Naive thymus-derived CD4-positive, alpha-beta T cell (primary cell): ENCODE measurements at regions not wholly inside any gene's neighbourhood (a gene's known extent, or its start where the extent isn't known, plus 50 kb on each side); places are given as distances from the start of the nearest gene placed in this dataset.
"Not testable (repeated sequence)": the region's sequence is repeated elsewhere in the genome, so short reads cannot be mapped to it uniquely, and the experiment has no call there.

Experiments
- ATAC-seq: fragments of 150-1000 bp; cut with Tn5 transposase; 2 replicates; pipeline ENCODE4 v1.10.0; 2021; ENCODE audit warnings: mild to moderate bottlenecking, moderate library complexity
- CTCF ChIA-PET: fragments of 350-600 bp; sonication (Branson Sonifier 250); formaldehyde crosslinking; loops from one replicate; lab custom pipeline; 2021; ENCODE audit warnings: antibody characterized with exemption; lab: Charles Lee
- POLR2A ChIA-PET: fragments of 350-600 bp; sonication (Branson Sonifier 250); formaldehyde crosslinking; loops from one replicate; lab custom pipeline; 2021; ENCODE audit warnings: antibody characterized with exemption, inconsistent platforms; lab: Charles Lee
- DNase-seq, 9 donors: peaks; one replicate each; pipeline versions ENCODE4 v3.0.0 to v3.0.0-alpha.2; 2020 to 2022; ENCODE audit warnings: mixed read lengths in 1 of 9
- H3K27ac ChIP-seq: one replicate; pipeline ENCODE4 v1.7.0; 2013; ENCODE audit warnings: mild to moderate bottlenecking, low read depth, low read length, moderate library complexity
- H3K27me3 ChIP-seq, 2 donors: one replicate each; pipeline ENCODE4 v1.7.0; 2013; ENCODE audit warnings: low read length in 2 of 2, mild to moderate bottlenecking in 2 of 2, moderate library complexity in 2 of 2; ENCODE audit not compliant: control insufficient read depth in 2 of 2, insufficient read depth in 2 of 2
- H3K36me3 ChIP-seq, 3 experiments: 1 replicate in 2 of 3; 2 replicates in 1 of 3; pipeline ENCODE4 v1.7.0; 2013; ENCODE audit warnings: low read length in 3 of 3, mild to moderate bottlenecking in 3 of 3, moderate library complexity in 1 of 3; ENCODE audit not compliant: insufficient read depth in 3 of 3, control insufficient read depth in 2 of 3
- H3K4me1 ChIP-seq, 2 donors: one replicate each; pipeline ENCODE4 v1.7.0; 2013; ENCODE audit warnings: low read length in 2 of 2, mild to moderate bottlenecking in 2 of 2, moderate library complexity in 1 of 2; ENCODE audit not compliant: control insufficient read depth in 2 of 2, insufficient read depth in 2 of 2
- H3K4me3 ChIP-seq: 2 replicates; pipeline ENCODE4 v1.7.0; 2013; ENCODE audit warnings: mild to moderate bottlenecking, low read length
- H3K9me3 ChIP-seq, 3 experiments: 1 replicate in 2 of 3; 2 replicates in 1 of 3; pipeline ENCODE4 v1.7.0; 2013; ENCODE audit warnings: low read length in 3 of 3; ENCODE audit not compliant: control insufficient read depth in 2 of 3
- H3K27ac Mint-ChIP-seq, 9 donors: one replicate each; pipeline ENCODE4 v1.8.0; 2020 to 2022; ENCODE audit warnings: mixed read lengths in 9 of 9, mild to moderate bottlenecking in 8 of 9, moderate library complexity in 5 of 9, inconsistent platforms in 2 of 9
- H3K27me3 Mint-ChIP-seq, 5 donors: one replicate each; pipeline ENCODE4 v1.8.0; 2021 to 2022; ENCODE audit warnings: mixed read lengths in 5 of 5, mild to moderate bottlenecking in 1 of 5
- H3K36me3 Mint-ChIP-seq, 5 donors: one replicate each; pipeline ENCODE4 v1.8.0; 2020 to 2022; ENCODE audit warnings: mixed read lengths in 5 of 5, mild to moderate bottlenecking in 3 of 5, inconsistent platforms in 1 of 5
- H3K4me1 Mint-ChIP-seq, 7 donors: one replicate each; pipeline ENCODE4 v1.8.0; 2020 to 2022; ENCODE audit warnings: mixed read lengths in 7 of 7, mild to moderate bottlenecking in 3 of 7, inconsistent platforms in 1 of 7
- H3K4me3 Mint-ChIP-seq, 10 donors: one replicate each; pipeline ENCODE4 v1.8.0; 2020 to 2022; ENCODE audit warnings: mild to moderate bottlenecking in 10 of 10, mixed read lengths in 10 of 10, moderate library complexity in 6 of 10, inconsistent platforms in 2 of 10
- H3K9me3 Mint-ChIP-seq, 11 donors: one replicate each; pipeline ENCODE4 v1.8.0; 2020 to 2022; ENCODE audit warnings: mixed read lengths in 11 of 11, mild to moderate bottlenecking in 4 of 11, inconsistent platforms in 1 of 11, moderate library complexity in 1 of 11
- intact Hi-C, 2 donors: fragments of 100-400 bp; cut with micrococcal nuclease; formaldehyde crosslinking; loops; one replicate each; pipeline ENCODE4 v1.15.1; 2023

DNA sequence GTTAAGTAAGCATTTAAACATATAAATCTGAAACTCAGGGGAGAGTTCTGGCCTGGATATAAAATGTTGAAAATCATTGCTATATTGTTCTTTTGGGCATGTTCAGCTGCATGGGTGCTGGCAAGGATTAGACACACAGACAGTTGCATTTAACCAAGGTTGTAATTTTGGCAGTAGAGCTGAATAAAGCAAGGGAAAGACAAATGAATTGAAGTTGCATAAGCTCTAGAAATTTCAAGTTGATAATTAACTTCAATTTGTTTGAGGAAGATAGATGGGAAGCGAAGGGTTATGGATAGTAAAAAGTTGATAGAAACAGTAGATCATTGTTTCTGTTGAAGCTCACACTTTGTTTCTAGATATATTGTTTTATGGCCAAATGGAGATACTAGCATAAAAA is 97.2 kb upstream of the KCNJ18 start:
- Histone ChIP-seq H3K27ac (no peak overlapping the region), H3K4me1 (no peaks in the 10 kb centered on the region), H3K9me3 (no peaks in the 10 kb centered on the region), H3K36me3 (no peaks in the 10 kb centered on the region), H3K27me3 (no peaks in the 10 kb centered on the region), H3K4me3 (no peak overlapping the region)
- H3K9me3 Mint-ChIP-seq: peaks cover 0 to 4% (median 0%) of the 10 kb centered on the region in 11 donors
- H3K36me3 Mint-ChIP-seq: no peaks in the 10 kb centered on the region
- intact Hi-C loops: no loop called here
- H3K4me3 Mint-ChIP-seq: no peak overlapping the region
- ChIA-PET POLR2A (no interaction called here), CTCF (no interaction called here)
- no peaks in the 10 kb centered on the region for H3K4me1 Mint-ChIP-seq
- no peak for DNase-seq
- ATAC-seq: no peak
- H3K27me3 Mint-ChIP-seq: peaks cover 8 to 25% (median 20%) of the 10 kb centered on the region in 5 donors
- H3K27ac Mint-ChIP-seq: no peak overlapping the region

- Mint-ChIP-seq H3K9me3 (no peaks in the 10 kb centered on the region), H3K4me3 (no peak overlapping the region), H3K27me3 (peaks cover 9 to 31% (median 14%) of the 10 kb centered on the region in 5 donors), H3K4me1 (no peaks in the 10 kb centered on the region), H3K36me3 (no peaks in the 10 kb centered on the region), H3K27ac (no peak overlapping the region)
- DNase-seq (no peak), ATAC-seq (no peak)
- no peaks in the 10 kb centered on the region for H3K36me3 ChIP-seq
- H3K27me3 ChIP-seq: no peaks in the 10 kb centered on the region
- intact Hi-C loops: no loop called here
- POLR2A ChIA-PET: no interaction called here
- CTCF ChIA-PET: no interaction called here
- H3K27ac ChIP-seq: no peak overlapping the region
- H3K4me1 ChIP-seq: no peaks in the 10 kb centered on the region
- no peak overlapping the region for H3K4me3 ChIP-seq
- no peaks in the 10 kb centered on the region for H3K9me3 ChIP-seq
These were observed 90.1 kb upstream of the KCNJ18 start for GRCh38 chr17:21602176-21602575.

GRCh38 chr17:21603292-21603691 is 89.0 kb upstream of the KCNJ18 start:
- H3K36me3 ChIP-seq, H3K4me3 ChIP-seq, H3K36me3 Mint-ChIP-seq, H3K4me3 Mint-ChIP-seq, CTCF ChIA-PET, intact Hi-C loops, ATAC-seq, H3K9me3 Mint-ChIP-seq, H3K27ac Mint-ChIP-seq, DNase-seq, H3K9me3 ChIP-seq, H3K27ac ChIP-seq, H3K27me3 ChIP-seq, POLR2A ChIA-PET, H3K4me1 Mint-ChIP-seq, H3K4me1 ChIP-seq: not testable (repeated sequence)
- peaks cover 3 to 23% (median 12%) of the 10 kb centered on the region in 5 donors for H3K27me3 Mint-ChIP-seq

GRCh38 chr17:21611443-21611842 is 80.9 kb upstream of the KCNJ18 start:
- H3K27ac Mint-ChIP-seq, H3K9me3 Mint-ChIP-seq, H3K9me3 ChIP-seq, H3K27ac ChIP-seq, intact Hi-C loops, H3K4me3 Mint-ChIP-seq, ATAC-seq, CTCF ChIA-PET, H3K36me3 ChIP-seq, POLR2A ChIA-PET, H3K36me3 Mint-ChIP-seq, H3K4me1 ChIP-seq, DNase-seq, H3K4me3 ChIP-seq, H3K4me1 Mint-ChIP-seq, H3K27me3 ChIP-seq: not testable (repeated sequence)
- H3K27me3 Mint-ChIP-seq: peaks cover 2 to 25% (median 14%) of the 10 kb centered on the region in 5 donors

DNA sequence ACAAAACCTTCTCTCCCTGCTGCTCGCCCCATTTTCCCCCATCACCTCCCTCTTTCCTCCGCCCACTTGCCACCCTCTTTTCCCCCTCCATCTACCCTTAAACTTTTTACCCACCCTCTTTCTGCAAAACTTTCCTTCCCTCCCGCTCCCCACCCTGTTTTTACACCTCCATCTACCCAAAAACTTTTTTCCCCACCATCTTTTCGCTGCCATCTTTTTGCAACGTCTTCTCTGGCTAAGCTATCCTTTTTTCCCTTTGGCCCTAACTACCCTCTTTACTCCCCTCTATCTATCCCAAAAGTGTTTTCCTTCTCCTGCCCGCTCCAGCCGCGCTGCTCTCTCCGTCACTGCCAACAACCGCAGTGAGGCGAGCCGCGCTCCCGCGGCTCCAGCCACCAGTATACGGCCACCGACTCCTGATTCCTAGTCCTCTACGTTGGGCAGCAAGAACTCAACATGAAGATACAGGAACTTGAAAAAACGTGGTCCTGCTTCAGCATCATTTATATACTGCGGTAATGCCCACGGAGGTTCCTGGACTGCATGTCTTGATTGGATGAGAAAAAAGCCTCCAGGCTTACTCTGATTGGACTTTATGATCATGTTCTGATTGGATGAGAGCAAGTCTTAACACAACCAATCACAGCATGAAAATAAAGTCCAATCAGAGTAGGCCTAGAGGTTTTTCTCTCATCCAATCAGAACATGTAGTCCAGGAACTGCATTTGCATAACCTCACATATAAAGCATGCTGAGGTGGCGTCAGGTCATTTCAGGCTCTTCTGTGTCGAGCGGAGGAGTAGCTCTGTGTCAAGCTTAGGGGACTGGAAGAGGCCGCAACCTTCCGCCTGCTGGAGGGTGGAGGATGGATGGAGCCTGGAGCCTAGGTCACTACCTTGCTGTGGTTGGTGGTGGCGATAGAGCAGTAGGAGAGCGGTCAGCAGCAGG is 79.9 kb upstream of the KCNJ18 start:
- POLR2A ChIA-PET, H3K27me3 ChIP-seq, H3K36me3 Mint-ChIP-seq, CTCF ChIA-PET, H3K4me1 Mint-ChIP-seq, H3K27ac ChIP-seq, ATAC-seq, H3K9me3 Mint-ChIP-seq, H3K4me3 Mint-ChIP-seq, H3K4me3 ChIP-seq, H3K9me3 ChIP-seq, H3K27ac Mint-ChIP-seq, H3K36me3 ChIP-seq, H3K4me1 ChIP-seq, intact Hi-C loops, DNase-seq: not testable (repeated sequence)
- peaks cover 3 to 25% (median 14%) of the 10 kb centered on the region in 5 donors for H3K27me3 Mint-ChIP-seq

GRCh38 chr17:21613071-21613429 is 79.3 kb upstream of the KCNJ18 start:
- Mint-ChIP-seq H3K4me1 (no peaks in the 10 kb centered on the region), H3K27me3 (peaks cover 3 to 25% (median 14%) of the 10 kb centered on the region in 5 donors), H3K4me3 (no peak overlapping the region), H3K27ac (no peak overlapping the region), H3K36me3 (no peaks in the 10 kb centered on the region), H3K9me3 (peaks cover 0 to 3% (median 0%) of the 10 kb centered on the region in 11 donors)
- Histone ChIP-seq H3K27me3 (no peaks in the 10 kb centered on the region), H3K36me3 (no peaks in the 10 kb centered on the region), H3K9me3 (no peaks in the 10 kb centered on the region), H3K4me1 (no peaks in the 10 kb centered on the region), H3K27ac (no peak overlapping the region), H3K4me3 (no peak overlapping the region)
- DNase-seq (no peak), ATAC-seq (no peak)
- intact Hi-C loops: no loop called here
- POLR2A ChIA-PET: no interaction called here
- CTCF ChIA-PET: no interaction called here

DNA sequence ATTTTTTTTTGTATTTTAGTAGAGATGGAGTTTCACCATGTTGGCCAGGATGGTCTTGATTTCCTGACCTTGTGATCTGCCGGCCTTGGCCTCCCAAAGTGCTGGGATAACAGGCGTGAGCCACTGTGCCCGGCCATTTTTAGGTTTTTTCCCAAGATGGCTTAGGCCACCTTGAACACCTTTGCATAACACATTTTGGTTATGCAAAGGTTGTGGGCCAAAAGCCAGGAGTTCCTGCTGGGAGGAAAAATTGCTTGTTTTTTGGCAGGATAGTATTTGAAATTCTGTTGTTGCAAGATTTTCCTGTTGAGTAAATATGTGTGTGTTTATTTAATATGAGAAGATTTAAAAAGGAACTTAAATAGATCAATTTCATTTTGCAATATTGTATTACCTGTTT is 65.3 kb upstream of the KCNJ18 start:
- H3K4me3 ChIP-seq, H3K27me3 ChIP-seq, intact Hi-C loops, H3K4me1 Mint-ChIP-seq, POLR2A ChIA-PET, ATAC-seq, H3K27me3 Mint-ChIP-seq, H3K9me3 Mint-ChIP-seq, H3K4me3 Mint-ChIP-seq, CTCF ChIA-PET, H3K36me3 ChIP-seq, H3K27ac Mint-ChIP-seq, H3K9me3 ChIP-seq, DNase-seq, H3K4me1 ChIP-seq, H3K36me3 Mint-ChIP-seq, H3K27ac ChIP-seq: not testable (repeated sequence)
